OCI-LY7 (cell line): ENCODE measurements at regions not wholly inside any gene's neighbourhood (a gene's known extent, or its start where the extent isn't known, plus 50 kb on each side); places are given as distances from the start of the nearest gene placed in this dataset.

Experiments used
- CTCF ChIP-seq: fragments of 200-600 bp; sonication (generic); conservative IDR thresholded peaks from 2 replicates; pipeline ENCODE4 v1.5.1; 2014; ENCODE audit warnings: mild to moderate bottlenecking, antibody characterized with exemption, low read length, moderate library complexity, mixed read lengths
- EZH2phosphoT487 ChIP-seq: fragments of 200-600 bp; sonication (generic); IDR thresholded peaks from 2 replicates; pipeline ENCODE4 v1.6.1; 2018; ENCODE audit warnings: low read depth, borderline replicate concordance, mild to moderate bottlenecking, mixed run types, antibody characterized with exemption, low read length, moderate library complexity, mixed read lengths

DNA sequence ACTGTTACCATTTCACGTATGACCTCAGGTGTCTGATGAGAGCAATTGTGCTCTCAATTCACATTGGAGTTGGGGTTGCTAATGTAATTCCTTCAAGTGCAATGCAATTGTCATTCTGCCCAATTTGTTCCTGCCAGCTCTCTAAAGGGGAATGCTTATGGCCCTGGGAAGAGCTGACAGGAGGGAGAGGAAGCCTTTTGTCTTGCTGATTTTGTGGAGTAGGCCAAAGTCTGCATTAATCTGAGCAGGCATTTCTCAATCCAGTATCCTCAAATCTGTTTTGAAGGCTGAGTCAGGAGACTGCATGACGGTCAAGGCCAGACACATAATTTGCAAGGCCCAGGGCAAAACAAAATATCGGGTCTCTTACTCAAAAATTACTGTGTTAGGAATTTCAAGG, 326.4 kb upstream of the SPHKAP start:
- TF ChIP-seq CTCF: no peak
- no peak for TF ChIP-seq EZH2phosphoT487
